Suprapubic skin (tissue), 3 donors: ENCODE measurements at regions not wholly inside any gene's neighbourhood (a gene's known extent, or its start where the extent isn't known, plus 50 kb on each side); places are given as distances from the start of the nearest gene placed in this dataset.

Experiments used
- POLR2A ChIP-seq, 2 donors: fragments of 450-650 bp; IDR thresholded peaks; one replicate each; pipeline ENCODE4 v1.6.1; 2017; ENCODE audit warnings: antibody characterized with exemption in 2 of 2, mild to moderate bottlenecking in 2 of 2, moderate library complexity in 2 of 2
- TF ChIP-seq, protein P1 (sequence below), 2 donors: fragments of 200-600 bp in 1 of 2; fragments of 450-650 bp in 1 of 2; sonication (generic) in 1 of 2; IDR thresholded peaks; one replicate each; pipeline ENCODE4 v1.5.1; 2016 to 2019; ENCODE audit warnings: antibody characterized with exemption in 2 of 2, mild to moderate bottlenecking in 1 of 2, moderate library complexity in 1 of 2

DNA sequence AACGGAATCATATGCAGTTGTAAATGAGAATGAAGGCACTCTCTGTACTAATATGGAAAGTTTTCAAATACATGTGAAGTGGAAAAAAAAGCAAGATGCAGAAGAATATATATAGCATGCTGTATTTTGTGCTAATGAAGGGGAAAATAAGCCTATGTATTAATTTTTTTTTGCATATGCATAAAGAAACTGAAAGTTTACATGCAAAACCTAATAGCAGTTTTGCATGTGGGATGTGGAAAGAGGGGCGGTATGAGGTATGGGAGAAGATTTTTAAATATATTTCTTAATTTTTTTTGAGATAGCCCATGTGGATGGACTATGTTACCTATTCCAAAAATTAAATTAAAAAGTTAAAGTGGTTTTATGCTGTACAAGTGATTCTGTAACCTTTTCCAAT lies 83.7 kb upstream of the IL12B start:
- TF ChIP-seq, protein P1, sequence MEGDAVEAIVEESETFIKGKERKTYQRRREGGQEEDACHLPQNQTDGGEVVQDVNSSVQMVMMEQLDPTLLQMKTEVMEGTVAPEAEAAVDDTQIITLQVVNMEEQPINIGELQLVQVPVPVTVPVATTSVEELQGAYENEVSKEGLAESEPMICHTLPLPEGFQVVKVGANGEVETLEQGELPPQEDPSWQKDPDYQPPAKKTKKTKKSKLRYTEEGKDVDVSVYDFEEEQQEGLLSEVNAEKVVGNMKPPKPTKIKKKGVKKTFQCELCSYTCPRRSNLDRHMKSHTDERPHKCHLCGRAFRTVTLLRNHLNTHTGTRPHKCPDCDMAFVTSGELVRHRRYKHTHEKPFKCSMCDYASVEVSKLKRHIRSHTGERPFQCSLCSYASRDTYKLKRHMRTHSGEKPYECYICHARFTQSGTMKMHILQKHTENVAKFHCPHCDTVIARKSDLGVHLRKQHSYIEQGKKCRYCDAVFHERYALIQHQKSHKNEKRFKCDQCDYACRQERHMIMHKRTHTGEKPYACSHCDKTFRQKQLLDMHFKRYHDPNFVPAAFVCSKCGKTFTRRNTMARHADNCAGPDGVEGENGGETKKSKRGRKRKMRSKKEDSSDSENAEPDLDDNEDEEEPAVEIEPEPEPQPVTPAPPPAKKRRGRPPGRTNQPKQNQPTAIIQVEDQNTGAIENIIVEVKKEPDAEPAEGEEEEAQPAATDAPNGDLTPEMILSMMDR (IDR thresholded peaks at IDR 0.05): no peak
- no peak for TF ChIP-seq POLR2A (IDR thresholded peaks at IDR 0.05)
